ENCODE measurements at regions not wholly inside any gene's neighbourhood (a gene's known extent, or its start where the extent isn't known, plus 50 kb on each side); places are given as distances from the start of the nearest gene placed in this dataset.

- H3K4me3 ChIP-seq = no peak overlapping the region
- ChIA-PET POLR2A (no interaction called here), CTCF (ENCODE audit: low intra/inter-chr PET ratio) (no interaction called here)
- intact Hi-C loops (cut with micrococcal nuclease) = no loop called here
- TF ChIP-seq CBX8 (IDR thresholded peaks at IDR 0.05; ENCODE audit: borderline replicate concordance, extremely low read depth, low read depth, low read length, poor library complexity, severe bottlenecking) (no peak), BACH1 (tag; IDR thresholded peaks at IDR 0.05) (no peak), ZNF217 (CRISPR knock-in tag; IDR thresholded peaks at IDR 0.05) (no peak), NR2F6 (CRISPR knock-in tag; IDR thresholded peaks at IDR 0.05) (no peak), ZNF766 (CRISPR knock-in tag; conservative IDR thresholded peaks at IDR 0.05) (no peak), ESRRA (IDR thresholded peaks at IDR 0.05; ENCODE audit: borderline replicate concordance, low read depth) (no peak), ZNF780A (CRISPR knock-in tag; IDR thresholded peaks at IDR 0.05) (no peak), CHAMP1 (IDR thresholded peaks at IDR 0.05) (no peak)
- TF ChIP-seq, protein P1, sequence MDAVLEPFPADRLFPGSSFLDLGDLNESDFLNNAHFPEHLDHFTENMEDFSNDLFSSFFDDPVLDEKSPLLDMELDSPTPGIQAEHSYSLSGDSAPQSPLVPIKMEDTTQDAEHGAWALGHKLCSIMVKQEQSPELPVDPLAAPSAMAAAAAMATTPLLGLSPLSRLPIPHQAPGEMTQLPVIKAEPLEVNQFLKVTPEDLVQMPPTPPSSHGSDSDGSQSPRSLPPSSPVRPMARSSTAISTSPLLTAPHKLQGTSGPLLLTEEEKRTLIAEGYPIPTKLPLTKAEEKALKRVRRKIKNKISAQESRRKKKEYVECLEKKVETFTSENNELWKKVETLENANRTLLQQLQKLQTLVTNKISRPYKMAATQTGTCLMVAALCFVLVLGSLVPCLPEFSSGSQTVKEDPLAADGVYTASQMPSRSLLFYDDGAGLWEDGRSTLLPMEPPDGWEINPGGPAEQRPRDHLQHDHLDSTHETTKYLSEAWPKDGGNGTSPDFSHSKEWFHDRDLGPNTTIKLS (IDR thresholded peaks at IDR 0.05; ENCODE audit: borderline replicate concordance, low read depth) = no peak
- no peak overlapping the region for H3K27ac ChIP-seq (ENCODE audit: extremely low read depth, low read depth, low read length)
- BruUV-seq (replicated peaks) = no TSS peak
- H3K27me3 ChIP-seq (ENCODE audit: control insufficient read depth in 2 of 2, insufficient read depth in 2 of 2, low read length in 2 of 2) = no peaks in the 10 kb centered on the region
- no peaks in the 10 kb centered on the region for H3K36me3 ChIP-seq (ENCODE audit: control insufficient read depth, insufficient read depth, low read length)
- ATAC-seq (no peak), FAIRE-seq (no peak), DNase-seq (ENCODE audit: extremely low read depth in 1 of 4, low spot score in 3 of 4) (no peak)
- H3K9ac ChIP-seq (ENCODE audit: insufficient read depth in 1 of 2, low read depth in 2 of 2, low read length in 2 of 2) = no peak overlapping the region
- H3K79me2 ChIP-seq (ENCODE audit: control insufficient read depth, insufficient read depth, low read length) = no peaks in the 10 kb centered on the region
- no peak overlapping the region for H3K4me2 ChIP-seq (ENCODE audit: insufficient read depth, low read length)
- H3K9me3 ChIP-seq (replicated peaks; ENCODE audit: control insufficient read depth, insufficient read depth, low read depth, low read length) = no peaks in the 10 kb centered on the region
- H4K20me1 ChIP-seq (replicated peaks; ENCODE audit: control insufficient read depth, insufficient read depth, low read length) = no peaks in the 10 kb centered on the region
- H3K4me1 ChIP-seq (replicated peaks in 1 of 2; ENCODE audit: control insufficient read depth in 2 of 2, insufficient read depth in 2 of 2, low read length in 2 of 2) = no peaks in the 10 kb centered on the region
- in situ Hi-C loops (cut with MboI) = no loop called here
- 6% methylated on average over 2 of the region's 2 CpGs for WGBS (ENCODE audit: insufficient coverage, low coverage, missing lambda C conversion rate)
- no peaks in the 10 kb centered on the region for H3K9me1 ChIP-seq (ENCODE audit: control insufficient read depth, insufficient read depth, low read length)
- no peak overlapping the region for H2AFZ ChIP-seq (ENCODE audit: low read depth, low read length)
Observed at GRCh38 chr14:53893374-53893773, 63.3 kb downstream of the BMP4 start.
